Progenitor cell of endocrine pancreas (in vitro differentiated cells): ENCODE measurements at regions not wholly inside any gene's neighbourhood (a gene's known extent, or its start where the extent isn't known, plus 50 kb on each side); places are given as distances from the start of the nearest gene placed in this dataset.
A peak's percentile ranks its signal among the peaks of the same experiment; 100 is the strongest.

Source experiments
- DNase-seq: peaks from one replicate; pipeline ENCODE4 v3.0.0; 2021; ENCODE audit warnings: low spot score; ENCODE audit not compliant: unreplicated experiment
- H3K27ac Mint-ChIP-seq: 2 replicates; pipeline ENCODE4 v1.8.0; 2021; ENCODE audit warnings: mild to moderate bottlenecking, moderate library complexity, mixed read lengths
- H3K27me3 Mint-ChIP-seq: 2 replicates; pipeline ENCODE4 v1.8.0; 2021; ENCODE audit warnings: mixed read lengths
- H3K36me3 Mint-ChIP-seq: 2 replicates; pipeline ENCODE4 v1.8.0; 2022; ENCODE audit warnings: mixed read lengths; ENCODE audit not compliant: insufficient read depth
- H3K4me1 Mint-ChIP-seq: 2 replicates; pipeline ENCODE4 v1.8.0; 2021; ENCODE audit warnings: low read depth, mixed read lengths
- H3K4me3 Mint-ChIP-seq: 2 replicates; pipeline ENCODE4 v1.8.0; 2021; ENCODE audit warnings: low read depth, mild to moderate bottlenecking, moderate library complexity, mixed read lengths
- H3K9me3 Mint-ChIP-seq: 2 replicates; pipeline ENCODE4 v1.8.0; 2021; ENCODE audit warnings: low read depth, mixed read lengths
- CTCF ChIP-seq: fragments of 200-600 bp; sonication (generic); IDR thresholded peaks from one replicate; pipeline ENCODE4 v1.5.0; 2021; ENCODE audit warnings: antibody characterized with exemption, mild to moderate bottlenecking; ENCODE audit not compliant: unreplicated experiment

GRCh38 chr9:36755019-36755418, 182.3 kb downstream of the MELK start:
- no peak for TF ChIP-seq CTCF
- no peak for DNase-seq
- H3K4me1 Mint-ChIP-seq, result no peaks in the 10 kb centered on the region
- no peak overlapping the region for H3K4me3 Mint-ChIP-seq
- peaks cover 75% of the 10 kb centered on the region for H3K27me3 Mint-ChIP-seq
- H3K9me3 Mint-ChIP-seq, result no peaks in the 10 kb centered on the region
- H3K27ac Mint-ChIP-seq, result no peak overlapping the region
- H3K36me3 Mint-ChIP-seq, result no peaks in the 10 kb centered on the region

- Mint-ChIP-seq H3K36me3 (no peaks in the 10 kb centered on the region), H3K4me1 (no peaks in the 10 kb centered on the region), H3K4me3 (no peak overlapping the region), H3K27ac (no peak overlapping the region), H3K27me3 (peaks cover 57% of the 10 kb centered on the region), H3K9me3 (no peaks in the 10 kb centered on the region)
- no peak for DNase-seq
- TF ChIP-seq CTCF, result no peak
These were observed 186.4 kb downstream of the MELK start for GRCh38 chr9:36759141-36759540.

- H3K27me3 Mint-ChIP-seq, result peaks cover 48% of the 10 kb centered on the region
- no peaks in the 10 kb centered on the region for H3K9me3 Mint-ChIP-seq
- no peak overlapping the region for H3K4me3 Mint-ChIP-seq
- no peak overlapping the region for H3K27ac Mint-ChIP-seq
- no peak for DNase-seq
- TF ChIP-seq CTCF, result no peak
- no peaks in the 10 kb centered on the region for H3K36me3 Mint-ChIP-seq
- H3K4me1 Mint-ChIP-seq, result no peaks in the 10 kb centered on the region
These were observed 187.3 kb downstream of the MELK start for GRCh38 chr9:36759976-36760375.

GRCh38 chr9:36760667-36761420, 188.1 kb downstream of the MELK start:
- TF ChIP-seq CTCF, result no peak
- Mint-ChIP-seq H3K27ac (no peak overlapping the region), H3K4me1 (no peaks in the 10 kb centered on the region), H3K36me3 (no peaks in the 10 kb centered on the region), H3K27me3 (peaks cover 42% of the 10 kb centered on the region), H3K9me3 (no peaks in the 10 kb centered on the region), H3K4me3 (no peak overlapping the region)
- no peak for DNase-seq

- H3K36me3 Mint-ChIP-seq, result no peaks in the 10 kb centered on the region
- H3K4me3 Mint-ChIP-seq, result no peak overlapping the region
- H3K4me1 Mint-ChIP-seq, result no peaks in the 10 kb centered on the region
- no peak for DNase-seq
- H3K27ac Mint-ChIP-seq, result no peak overlapping the region
- peak; percentile 9 for TF ChIP-seq CTCF
- H3K27me3 Mint-ChIP-seq, result peaks cover 46% of the 10 kb centered on the region
- H3K9me3 Mint-ChIP-seq, result no peaks in the 10 kb centered on the region
These were observed 190.3 kb downstream of the MELK start for GRCh38 chr9:36762958-36763357.
